Uterus (tissue), 2 donors: ENCODE measurements at regions not wholly inside any gene's neighbourhood (a gene's known extent, or its start where the extent isn't known, plus 50 kb on each side); places are given as distances from the start of the nearest gene placed in this dataset.

Source experiments
- CTCF ChIP-seq, 4 experiments: fragments of 200-600 bp in 2 of 4; fragments of 450-650 bp in 2 of 4; sonication (generic) in 2 of 4; IDR thresholded peaks; one replicate each; pipeline ENCODE4 v1.5.1; 2016 to 2019; ENCODE audit warnings: antibody characterized with exemption in 4 of 4, mild to moderate bottlenecking in 2 of 4, moderate library complexity in 1 of 4
- POLR2A ChIP-seq, 2 donors: fragments of 450-650 bp; IDR thresholded peaks; one replicate each; pipeline ENCODE4 v1.6.1; 2016; ENCODE audit warnings: antibody characterized with exemption in 2 of 2, mild to moderate bottlenecking in 1 of 2, moderate library complexity in 1 of 2

- TF ChIP-seq CTCF (IDR thresholded peaks at IDR 0.05), result no peak
- no peak for TF ChIP-seq POLR2A (IDR thresholded peaks at IDR 0.05)
Measured at GRCh38 chr15:77734306-77734705, 101.6 kb upstream of the LINGO1 start.
